ENCODE measurements at regions not wholly inside any gene's neighbourhood (a gene's known extent, or its start where the extent isn't known, plus 50 kb on each side); places are given as distances from the start of the nearest gene placed in this dataset.
"Not testable (repeated sequence)": the region's sequence is repeated elsewhere in the genome, so short reads cannot be mapped to it uniquely, and the experiment has no call there.

GRCh38 chr6:73980096-73980495 lies 284.1 kb downstream of the CD109 start:
- DNase-seq: no peak

- no peak for DNase-seq
These were observed 282.3 kb downstream of the CD109 start for GRCh38 chr6:73978330-73978729.

- not testable (repeated sequence) for DNase-seq
These were observed 276.5 kb downstream of the CD109 start for GRCh38 chr6:73972518-73972917.

GRCh38 chr6:73969971-73970970 lies 274.3 kb downstream of the CD109 start:
- peak in 1 of 5 donors; percentile 26 for DNase-seq

GRCh38 chr6:73968221-73968757 lies 272.3 kb downstream of the CD109 start:
- DNase-seq: no peak

GRCh38 chr6:73965539-73966029 lies 269.6 kb downstream of the CD109 start:
- DNase-seq: no peak

GRCh38 chr6:73964241-73964854 lies 268.3 kb downstream of the CD109 start:
- no peak for DNase-seq

- DNase-seq: no peak
These were observed 266.9 kb downstream of the CD109 start for GRCh38 chr6:73962884-73963283.

- DNase-seq: no peak
These were observed 260.3 kb downstream of the CD109 start for GRCh38 chr6:73956305-73956704.

- no peak for DNase-seq
These were observed 259.8 kb downstream of the CD109 start for GRCh38 chr6:73955800-73956199.

- no peak for DNase-seq
These were observed 258.9 kb downstream of the CD109 start for GRCh38 chr6:73954881-73955280.

- no peak for DNase-seq
These were observed 255.2 kb downstream of the CD109 start for GRCh38 chr6:73951183-73951582.

GRCh38 chr6:73943930-73944652 lies 248.1 kb downstream of the CD109 start:
- DNase-seq: no peak

GRCh38 chr6:73943411-73943810 lies 247.4 kb downstream of the CD109 start:
- no peak for DNase-seq

- no peak for DNase-seq
These were observed 246.7 kb downstream of the CD109 start for GRCh38 chr6:73942592-73943186.

- no peak for DNase-seq
These were observed 245.9 kb downstream of the CD109 start for GRCh38 chr6:73941892-73942291.

- no peak for DNase-seq
These were observed 241.8 kb downstream of the CD109 start for GRCh38 chr6:73937805-73938204.

GRCh38 chr6:73932866-73933265 lies 236.9 kb downstream of the CD109 start:
- DNase-seq: no peak

- DNase-seq: no peak
These were observed 233.4 kb downstream of the CD109 start for GRCh38 chr6:73929405-73929804.

- no peak for DNase-seq
These were observed 231.4 kb downstream of the CD109 start for GRCh38 chr6:73927421-73927820.

- not testable (repeated sequence) for DNase-seq
These were observed 229.7 kb downstream of the CD109 start for GRCh38 chr6:73925703-73926102.

GRCh38 chr6:73923905-73924485 lies 228.0 kb downstream of the CD109 start:
- DNase-seq: no peak

All from T-helper 1 cell (primary cell).